Tibial artery (tissue), 4 donors: ENCODE measurements at regions not wholly inside any gene's neighbourhood (a gene's known extent, or its start where the extent isn't known, plus 50 kb on each side); places are given as distances from the start of the nearest gene placed in this dataset.

Experiments
- DNase-seq, 2 donors: peaks; one replicate each; pipeline ENCODE4 v3.0.0-alpha.2; 2019
- H3K27ac ChIP-seq, 2 donors: fragments of 200-600 bp; sonication (generic) in 1 of 2; 1 replicate in 1 of 2; 2 replicates in 1 of 2; pipeline ENCODE4 v1.5.1; 2018 to 2019; ENCODE audit warnings: mild to moderate bottlenecking in 1 of 2
- H3K27me3 ChIP-seq, 2 donors: fragments of 200-600 bp; sonication (generic) in 1 of 2; one replicate each; pipeline versions ENCODE4 v1.5.1 to v1.6.0; 2016 to 2019
- H3K36me3 ChIP-seq, 3 donors: fragments of 200-600 bp; sonication (generic) in 2 of 3; one replicate each; pipeline ENCODE4 v1.5.1; 2016 to 2019; ENCODE audit warnings: mild to moderate bottlenecking in 2 of 3
- H3K4me1 ChIP-seq, 4 donors: fragments of 200-600 bp; sonication (generic) in 2 of 4; 1 replicate in 3 of 4; 2 replicates in 1 of 4; pipeline ENCODE4 v1.5.1; 2016 to 2019
- H3K4me3 ChIP-seq, 2 donors: fragments of 200-600 bp; sonication (generic) in 1 of 2; 1 replicate in 1 of 2; 2 replicates in 1 of 2; pipeline ENCODE4 v1.5.1; 2018 to 2019; ENCODE audit warnings: mild to moderate bottlenecking in 2 of 2
- H3K9me3 ChIP-seq, 3 donors: fragments of 200-600 bp; sonication (generic) in 1 of 3; one replicate each; pipeline ENCODE4 v1.5.1; 2016 to 2019
- CTCF ChIP-seq, 2 experiments: fragments of 200-600 bp in 1 of 2; fragments of 450-650 bp in 1 of 2; IDR thresholded peaks; one replicate each; pipeline ENCODE4 v1.5.1; 2017 to 2019; ENCODE audit warnings: antibody characterized with exemption in 2 of 2, mild to moderate bottlenecking in 1 of 2, moderate library complexity in 1 of 2
- intact Hi-C: fragments of 100-400 bp; cut with DNase I; formaldehyde crosslinking; loops from one replicate; pipeline ENCODE4 v1.15.0; 2023; ENCODE audit warnings: low total_unique reads

GRCh38 chrX:20461002-20461401 lies 194.3 kb upstream of the RPS6KA3 start:
- Histone ChIP-seq H3K27ac (no peak overlapping the region), H3K4me3 (no peak overlapping the region), H3K9me3 (no peaks in the 10 kb centered on the region), H3K4me1 (no peaks in the 10 kb centered on the region), H3K36me3 (no peaks in the 10 kb centered on the region), H3K27me3 (no peaks in the 10 kb centered on the region)
- TF ChIP-seq CTCF (IDR thresholded peaks at IDR 0.05), result no peak
- intact Hi-C loops, result no loop called here
- DNase-seq, result no peak

- intact Hi-C loops, result no loop called here
- TF ChIP-seq CTCF (IDR thresholded peaks at IDR 0.05), result no peak
- no peaks in the 10 kb centered on the region for H3K36me3 ChIP-seq
- no peaks in the 10 kb centered on the region for H3K27me3 ChIP-seq
- no peak for DNase-seq
- H3K27ac ChIP-seq, result no peak overlapping the region
- H3K4me3 ChIP-seq, result no peak overlapping the region
- no peaks in the 10 kb centered on the region for H3K9me3 ChIP-seq
- H3K4me1 ChIP-seq, result no peaks in the 10 kb centered on the region
Observed at GRCh38 chrX:20459410-20460350, 193.0 kb upstream of the RPS6KA3 start.

- H3K4me1 ChIP-seq, result no peaks in the 10 kb centered on the region
- DNase-seq, result no peak
- no peaks in the 10 kb centered on the region for H3K9me3 ChIP-seq
- intact Hi-C loops, result no loop called here
- H3K4me3 ChIP-seq, result no peak overlapping the region
- no peak for TF ChIP-seq CTCF (IDR thresholded peaks at IDR 0.05)
- H3K27me3 ChIP-seq, result no peaks in the 10 kb centered on the region
- no peak overlapping the region for H3K27ac ChIP-seq
- H3K36me3 ChIP-seq, result no peaks in the 10 kb centered on the region
Observed at GRCh38 chrX:20456971-20457370, 190.3 kb upstream of the RPS6KA3 start.

- no peaks in the 10 kb centered on the region for H3K4me1 ChIP-seq
- intact Hi-C loops, result no loop called here
- H3K27ac ChIP-seq, result no peak overlapping the region
- no peaks in the 10 kb centered on the region for H3K9me3 ChIP-seq
- no peak for TF ChIP-seq CTCF (IDR thresholded peaks at IDR 0.05)
- DNase-seq, result no peak
- no peaks in the 10 kb centered on the region for H3K36me3 ChIP-seq
- no peak overlapping the region for H3K4me3 ChIP-seq
- H3K27me3 ChIP-seq, result no peaks in the 10 kb centered on the region
Observed at GRCh38 chrX:20455001-20455400, 188.3 kb upstream of the RPS6KA3 start.

GRCh38 chrX:20454117-20454516 lies 187.4 kb upstream of the RPS6KA3 start:
- DNase-seq, result no peak
- Histone ChIP-seq H3K9me3 (no peaks in the 10 kb centered on the region), H3K4me1 (no peaks in the 10 kb centered on the region), H3K36me3 (no peaks in the 10 kb centered on the region), H3K4me3 (no peak overlapping the region), H3K27me3 (no peaks in the 10 kb centered on the region), H3K27ac (no peak overlapping the region)
- intact Hi-C loops, result no loop called here
- TF ChIP-seq CTCF (IDR thresholded peaks at IDR 0.05), result no peak
